Stimulated activated naive CD8-positive, alpha-beta T cell treated with anti-CD3 and anti-CD28 coated beads, Interleukin-15, amount 100 ng/mL, for 72 hours (primary cell): ENCODE measurements at regions not wholly inside any gene's neighbourhood (a gene's known extent, or its start where the extent isn't known, plus 50 kb on each side); places are given as distances from the start of the nearest gene placed in this dataset.
"Not testable (repeated sequence)": the region's sequence is repeated elsewhere in the genome, so short reads cannot be mapped to it uniquely, and the experiment has no call there.

Experiments
- ATAC-seq: fragments of 150-1000 bp; cut with Tn5 transposase; 2 replicates; pipeline ENCODE4 v1.10.0; 2021; ENCODE audit warnings: mild to moderate bottlenecking, moderate library complexity
- DNase-seq, 2 donors: peaks; one replicate each; pipeline ENCODE4 v3.0.0; 2021 to 2022
- H3K27ac Mint-ChIP-seq, 2 donors: one replicate each; pipeline ENCODE4 v1.8.0; 2022; ENCODE audit warnings: mild to moderate bottlenecking in 2 of 2, mixed read lengths in 2 of 2, moderate library complexity in 2 of 2
- H3K27me3 Mint-ChIP-seq: one replicate; pipeline ENCODE4 v1.8.0; 2022; ENCODE audit warnings: mixed read lengths
- H3K4me1 Mint-ChIP-seq: one replicate; pipeline ENCODE4 v1.8.0; 2022; ENCODE audit warnings: mild to moderate bottlenecking, mixed read lengths
- H3K4me3 Mint-ChIP-seq, 2 donors: one replicate each; pipeline ENCODE4 v1.8.0; 2022; ENCODE audit warnings: mild to moderate bottlenecking in 2 of 2, mixed read lengths in 2 of 2, moderate library complexity in 1 of 2
- H3K9me3 Mint-ChIP-seq, 2 donors: one replicate each; pipeline ENCODE4 v1.8.0; 2022; ENCODE audit warnings: mixed read lengths in 2 of 2

- Mint-ChIP-seq H3K4me1 (no peaks in the 10 kb centered on the region), H3K4me3 (no peak overlapping the region), H3K27me3 (no peaks in the 10 kb centered on the region), H3K27ac (no peak overlapping the region), H3K9me3 (no peaks in the 10 kb centered on the region)
- no peak for ATAC-seq
- no peak for DNase-seq
These were observed 1693.9 kb downstream of the SI start for GRCh38 chr3:163384383-163384782.

GRCh38 chr3:163382183-163382582 is 1696.1 kb downstream of the SI start:
- Mint-ChIP-seq H3K9me3 (no peaks in the 10 kb centered on the region), H3K4me3 (no peak overlapping the region)
- ATAC-seq = no peak

GRCh38 chr3:163368168-163368567 is 1710.1 kb downstream of the SI start:
- peaks cover 10 to 19% of the 10 kb centered on the region in 2 donors for H3K9me3 Mint-ChIP-seq
- no peak overlapping the region for H3K4me3 Mint-ChIP-seq
- no peak overlapping the region for H3K27ac Mint-ChIP-seq
- H3K27me3 Mint-ChIP-seq = no peaks in the 10 kb centered on the region
- H3K4me1 Mint-ChIP-seq = no peaks in the 10 kb centered on the region
- ATAC-seq = no peak
- no peak for DNase-seq

More at GRCh38 chr3:163382183-163382582, 1696.1 kb downstream of the SI start:
- H3K27me3 Mint-ChIP-seq = no peaks in the 10 kb centered on the region
- H3K27ac Mint-ChIP-seq = no peak overlapping the region
- no peak for DNase-seq
- H3K4me1 Mint-ChIP-seq = no peaks in the 10 kb centered on the region

GRCh38 chr3:163364717-163365116 is 1713.6 kb downstream of the SI start:
- Mint-ChIP-seq H3K27me3 (no peaks in the 10 kb centered on the region), H3K27ac (no peak overlapping the region), H3K4me3 (no peak overlapping the region), H3K9me3 (peaks cover 0 to 1% of the 10 kb centered on the region in 2 donors), H3K4me1 (no peaks in the 10 kb centered on the region)
- DNase-seq (no peak), ATAC-seq (no peak)

GRCh38 chr3:163362151-163362550 is 1716.1 kb downstream of the SI start:
- Mint-ChIP-seq H3K27ac (no peak overlapping the region), H3K4me3 (no peak overlapping the region), H3K4me1 (no peaks in the 10 kb centered on the region), H3K27me3 (no peaks in the 10 kb centered on the region), H3K9me3 (no peaks in the 10 kb centered on the region)
- ATAC-seq (no peak), DNase-seq (no peak)

- H3K27ac Mint-ChIP-seq, H3K9me3 Mint-ChIP-seq, H3K27me3 Mint-ChIP-seq, H3K4me3 Mint-ChIP-seq, DNase-seq, H3K4me1 Mint-ChIP-seq, ATAC-seq: not testable (repeated sequence)
These were observed 1716.9 kb downstream of the SI start for GRCh38 chr3:163361357-163361878.

GRCh38 chr3:163347944-163348343 is 1730.4 kb downstream of the SI start:
- no peaks in the 10 kb centered on the region for H3K27me3 Mint-ChIP-seq
- H3K4me1 Mint-ChIP-seq = no peaks in the 10 kb centered on the region
- no peak overlapping the region for H3K4me3 Mint-ChIP-seq
- ATAC-seq = no peak
- DNase-seq = no peak
- no peak overlapping the region for H3K27ac Mint-ChIP-seq
- peaks cover 0 to 6% of the 10 kb centered on the region in 2 donors for H3K9me3 Mint-ChIP-seq

- no peaks in the 10 kb centered on the region for H3K27me3 Mint-ChIP-seq
- DNase-seq (no peak), ATAC-seq (no peak)
- H3K4me3 Mint-ChIP-seq = no peak overlapping the region
- H3K9me3 Mint-ChIP-seq = peaks cover 0 to 15% of the 10 kb centered on the region in 2 donors
- H3K4me1 Mint-ChIP-seq = no peaks in the 10 kb centered on the region
- H3K27ac Mint-ChIP-seq = no peak overlapping the region
These were observed 1742.9 kb downstream of the SI start for GRCh38 chr3:163335429-163335828.

- no peak for ATAC-seq
- H3K27ac Mint-ChIP-seq = no peak overlapping the region
- peaks cover 0 to 5% of the 10 kb centered on the region in 2 donors for H3K9me3 Mint-ChIP-seq
- no peak for DNase-seq
- H3K4me1 Mint-ChIP-seq = no peaks in the 10 kb centered on the region
- no peak overlapping the region for H3K4me3 Mint-ChIP-seq
- H3K27me3 Mint-ChIP-seq = no peaks in the 10 kb centered on the region
These were observed 1749.6 kb downstream of the SI start for GRCh38 chr3:163328680-163329079.

- DNase-seq (no peak), ATAC-seq (no peak)
- peaks cover 2 to 5% of the 10 kb centered on the region in 2 donors for H3K9me3 Mint-ChIP-seq
- H3K27ac Mint-ChIP-seq = no peak overlapping the region
- H3K4me1 Mint-ChIP-seq = no peaks in the 10 kb centered on the region
- no peaks in the 10 kb centered on the region for H3K27me3 Mint-ChIP-seq
- no peak overlapping the region for H3K4me3 Mint-ChIP-seq
These were observed 1751.2 kb downstream of the SI start for GRCh38 chr3:163327086-163327485.

- Mint-ChIP-seq H3K4me3 (no peak overlapping the region), H3K27me3 (no peaks in the 10 kb centered on the region), H3K4me1 (no peaks in the 10 kb centered on the region), H3K27ac (no peak overlapping the region), H3K9me3 (peaks cover 15 to 27% of the 10 kb centered on the region in 2 donors)
- DNase-seq = no peak
- ATAC-seq = no peak
These were observed 1762.5 kb downstream of the SI start for GRCh38 chr3:163315786-163316185.

- Mint-ChIP-seq H3K4me3 (no peak overlapping the region), H3K4me1 (no peaks in the 10 kb centered on the region), H3K9me3 (peaks cover 25 to 28% of the 10 kb centered on the region in 2 donors), H3K27ac (no peak overlapping the region), H3K27me3 (no peaks in the 10 kb centered on the region)
- ATAC-seq (no peak), DNase-seq (no peak)
These were observed 1771.9 kb downstream of the SI start for GRCh38 chr3:163306405-163306804.

- DNase-seq = no peak
- H3K9me3 Mint-ChIP-seq = peaks cover 0 to 8% of the 10 kb centered on the region in 2 donors
These were observed 1777.1 kb downstream of the OTOL1 start for GRCh38 chr3:163273694-163274093.

GRCh38 chr3:163266731-163267130 is 1770.1 kb downstream of the OTOL1 start:
- DNase-seq (no peak), ATAC-seq (no peak)
- Mint-ChIP-seq H3K9me3 (peaks cover 12 to 26% of the 10 kb centered on the region in 2 donors), H3K4me3 (no peak overlapping the region), H3K27me3 (no peaks in the 10 kb centered on the region), H3K27ac (no peak overlapping the region), H3K4me1 (no peaks in the 10 kb centered on the region)

More at GRCh38 chr3:163273694-163274093, 1777.1 kb downstream of the OTOL1 start:
- Mint-ChIP-seq H3K27me3 (no peaks in the 10 kb centered on the region), H3K4me1 (no peaks in the 10 kb centered on the region), H3K27ac (no peak overlapping the region), H3K4me3 (no peak overlapping the region)
- ATAC-seq = no peak

- no peak overlapping the region for H3K4me3 Mint-ChIP-seq
These were observed 1765.0 kb downstream of the OTOL1 start for GRCh38 chr3:163261618-163262017.

GRCh38 chr3:163261056-163261455 is 1764.4 kb downstream of the OTOL1 start:
- H3K27ac Mint-ChIP-seq = no peak overlapping the region
- DNase-seq (no peak), ATAC-seq (no peak)
- H3K9me3 Mint-ChIP-seq = peaks cover 11 to 19% of the 10 kb centered on the region in 2 donors
- H3K4me1 Mint-ChIP-seq = no peaks in the 10 kb centered on the region
- H3K4me3 Mint-ChIP-seq = no peak overlapping the region
- no peaks in the 10 kb centered on the region for H3K27me3 Mint-ChIP-seq

More at GRCh38 chr3:163261618-163262017, 1765.0 kb downstream of the OTOL1 start:
- H3K9me3 Mint-ChIP-seq = peaks cover 11 to 24% of the 10 kb centered on the region in 2 donors
- ATAC-seq = no peak
- no peaks in the 10 kb centered on the region for H3K27me3 Mint-ChIP-seq
- H3K4me1 Mint-ChIP-seq = no peaks in the 10 kb centered on the region
- DNase-seq = no peak
- H3K27ac Mint-ChIP-seq = no peak overlapping the region

GRCh38 chr3:163218336-163218735 is 1721.7 kb downstream of the OTOL1 start:
- H3K4me3 Mint-ChIP-seq = no peak overlapping the region
- H3K4me1 Mint-ChIP-seq = no peaks in the 10 kb centered on the region
- H3K27ac Mint-ChIP-seq = no peak overlapping the region
- H3K27me3 Mint-ChIP-seq = no peaks in the 10 kb centered on the region
- ATAC-seq (no peak), DNase-seq (no peak)
- peaks cover 0 to 19% of the 10 kb centered on the region in 2 donors for H3K9me3 Mint-ChIP-seq
